Esophagus squamous epithelium (tissue), 4 donors: ENCODE measurements at regions not wholly inside any gene's neighbourhood (a gene's known extent, or its start where the extent isn't known, plus 50 kb on each side); places are given as distances from the start of the nearest gene placed in this dataset.

ENCODE experiments used
- CTCF ChIP-seq, 6 experiments: fragments of 450-650 bp in 4 of 6; fragments of 200-600 bp in 2 of 6; sonication (generic) in 2 of 6; IDR thresholded peaks; one replicate each; pipeline ENCODE4 v1.5.1; 2016 to 2019; ENCODE audit warnings: antibody characterized with exemption in 6 of 6, mild to moderate bottlenecking in 4 of 6, moderate library complexity in 4 of 6
- POLR2A ChIP-seq, 4 donors: fragments of 450-650 bp; IDR thresholded peaks; one replicate each; pipeline ENCODE4 v1.6.1; 2017; ENCODE audit warnings: antibody characterized with exemption in 4 of 4, mild to moderate bottlenecking in 4 of 4, moderate library complexity in 3 of 4

GRCh38 chr6:14702678-14703077 is 543.2 kb upstream of the JARID2 start:
- TF ChIP-seq CTCF (IDR thresholded peaks at IDR 0.05) (no peak), POLR2A (IDR thresholded peaks at IDR 0.05) (no peak)
